Astrocyte (in vitro differentiated cells and primary cell): ENCODE measurements at regions not wholly inside any gene's neighbourhood (a gene's known extent, or its start where the extent isn't known, plus 50 kb on each side); places are given as distances from the start of the nearest gene placed in this dataset.

Experiments
- DNase-seq: peaks from one replicate; pipeline ENCODE4 v3.0.0-alpha.2; 2010; ENCODE audit warnings: low read depth
- FAIRE-seq: peaks from 2 replicates; lab custom pipeline; 2011; peaks lifted over from hg19 to GRCh38; lab: Jason Lieb, UNC
- H2AFZ ChIP-seq: 2 replicates; pipeline ENCODE4 v1.6.0; 2012; ENCODE audit warnings: low read depth, low read length, inconsistent platforms
- H3K27ac ChIP-seq: 2 replicates; pipeline ENCODE4 v1.5.1; 2011; ENCODE audit warnings: low read depth, low read length, inconsistent platforms
- H3K27me3 ChIP-seq: 2 replicates; pipeline ENCODE4 v1.6.0; 2011; ENCODE audit warnings: low read length, inconsistent platforms; ENCODE audit not compliant: insufficient read depth
- H3K36me3 ChIP-seq: 2 replicates; pipeline ENCODE4 v1.5.1; 2011; ENCODE audit warnings: low read length, inconsistent platforms; ENCODE audit not compliant: insufficient read depth
- H3K4me1 ChIP-seq: 2 replicates; pipeline ENCODE4 v1.5.1; 2011; ENCODE audit warnings: low read length, inconsistent platforms; ENCODE audit not compliant: insufficient read depth
- H3K4me2 ChIP-seq: 2 replicates; pipeline ENCODE4 v1.6.0; 2012; ENCODE audit warnings: low read length, inconsistent platforms
- H3K4me3 ChIP-seq: 2 replicates; pipeline ENCODE4 v1.5.1; 2011; ENCODE audit warnings: low read depth, mild to moderate bottlenecking, low read length, inconsistent platforms; ENCODE audit not compliant: insufficient read depth
- H3K79me2 ChIP-seq: 2 replicates; pipeline ENCODE4 v1.6.0; 2012; ENCODE audit warnings: mild to moderate bottlenecking, low read length, inconsistent platforms; ENCODE audit not compliant: insufficient read depth
- H3K9ac ChIP-seq: 2 replicates; pipeline ENCODE4 v1.6.0; 2012; ENCODE audit warnings: mild to moderate bottlenecking, low read length, inconsistent platforms
- H3K9me3 ChIP-seq: 2 replicates; pipeline ENCODE4 v1.5.1; 2012; ENCODE audit warnings: low read depth, mild to moderate bottlenecking, low read length, inconsistent platforms; ENCODE audit not compliant: insufficient read depth
- H4K20me1 ChIP-seq: 2 replicates; pipeline ENCODE4 v1.6.0; 2012; ENCODE audit warnings: low read length, inconsistent platforms; ENCODE audit not compliant: insufficient read depth
- H3K27ac Mint-ChIP-seq: one replicate; pipeline ENCODE4 v1.8.0; 2021; ENCODE audit warnings: mild to moderate bottlenecking, mixed read lengths; ENCODE audit not compliant: unreplicated experiment
- H3K27me3 Mint-ChIP-seq: one replicate; pipeline ENCODE4 v1.8.0; 2021; ENCODE audit warnings: low read depth, mixed read lengths; ENCODE audit not compliant: unreplicated experiment
- H3K36me3 Mint-ChIP-seq: one replicate; pipeline ENCODE4 v1.8.0; 2021; ENCODE audit warnings: low read depth, mixed read lengths; ENCODE audit not compliant: unreplicated experiment
- H3K4me1 Mint-ChIP-seq: one replicate; pipeline ENCODE4 v1.8.0; 2021; ENCODE audit warnings: low read depth, mixed read lengths; ENCODE audit not compliant: unreplicated experiment
- H3K4me3 Mint-ChIP-seq: one replicate; pipeline ENCODE4 v1.8.0; 2021; ENCODE audit warnings: mild to moderate bottlenecking, moderate library complexity, mixed read lengths; ENCODE audit not compliant: unreplicated experiment
- H3K9me3 Mint-ChIP-seq: one replicate; pipeline ENCODE4 v1.8.0; 2021; ENCODE audit warnings: mild to moderate bottlenecking, mixed read lengths; ENCODE audit not compliant: unreplicated experiment
- CTCF ChIP-seq: IDR thresholded peaks from 2 replicates; pipeline ENCODE4 v1.5.1; 2011; ENCODE audit warnings: low read depth, mild to moderate bottlenecking, inconsistent platforms, low read length, moderate library complexity; ENCODE audit not compliant: insufficient read depth
- EZH2 ChIP-seq: IDR thresholded peaks from 2 replicates; pipeline ENCODE4 v1.6.1; 2012; ENCODE audit warnings: mild to moderate bottlenecking, low read length, inconsistent platforms; ENCODE audit not compliant: insufficient read depth

GRCh38 chr6:91631227-91631626, 1044.4 kb upstream of the MAP3K7 start:
- Histone ChIP-seq H4K20me1 (no peaks in the 10 kb centered on the region), H3K4me1 (no peaks in the 10 kb centered on the region), H3K9ac (no peak overlapping the region), H3K79me2 (no peaks in the 10 kb centered on the region), H3K36me3 (no peaks in the 10 kb centered on the region), H3K27me3 (no peaks in the 10 kb centered on the region), H3K4me2 (no peak overlapping the region), H2AFZ (no peak overlapping the region), H3K4me3 (no peak overlapping the region), H3K27ac (no peak overlapping the region), H3K9me3 (no peaks in the 10 kb centered on the region)
- FAIRE-seq (no peak), DNase-seq (no peak)
- peaks cover 2% of the 10 kb centered on the region for H3K9me3 Mint-ChIP-seq
- H3K36me3 Mint-ChIP-seq, result no peaks in the 10 kb centered on the region
- peaks cover 11% of the 10 kb centered on the region for H3K4me1 Mint-ChIP-seq
- H3K4me3 Mint-ChIP-seq, result no peak overlapping the region
- no peak for TF ChIP-seq CTCF
- no peak for TF ChIP-seq EZH2
- no peak overlapping the region for H3K27ac Mint-ChIP-seq
- H3K27me3 Mint-ChIP-seq, result no peaks in the 10 kb centered on the region

DNA sequence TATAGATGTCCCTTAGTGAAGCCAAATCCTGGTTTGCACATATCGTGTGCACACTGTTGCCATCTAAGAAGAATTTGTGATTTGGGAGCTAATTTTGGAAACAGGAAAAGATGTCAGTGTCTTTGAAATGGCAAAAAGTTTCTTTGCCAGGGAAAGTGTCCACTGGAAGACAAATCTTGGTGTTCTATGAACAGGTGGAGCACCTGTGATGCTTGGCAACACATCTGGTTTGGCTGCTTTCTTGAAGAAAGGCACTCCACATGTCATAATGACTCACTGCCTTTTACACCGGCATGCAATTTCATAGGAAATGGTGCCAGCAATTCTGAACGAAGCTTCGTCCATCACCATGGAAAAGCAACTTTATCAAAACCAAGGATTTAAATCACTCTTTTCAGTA, 1040.0 kb upstream of the MAP3K7 start:
- H3K27me3 ChIP-seq, result no peaks in the 10 kb centered on the region
- H3K79me2 ChIP-seq, result no peaks in the 10 kb centered on the region
- no peak overlapping the region for H3K4me3 ChIP-seq
- TF ChIP-seq EZH2 (no peak), CTCF (no peak)
- H3K9ac ChIP-seq, result no peak overlapping the region
- no peaks in the 10 kb centered on the region for H3K36me3 ChIP-seq
- no peak overlapping the region for H3K4me2 ChIP-seq
- H3K4me1 ChIP-seq, result no peaks in the 10 kb centered on the region
- no peak overlapping the region for H3K27ac Mint-ChIP-seq
- H3K4me1 Mint-ChIP-seq, result no peaks in the 10 kb centered on the region
- no peaks in the 10 kb centered on the region for H4K20me1 ChIP-seq
- H3K4me3 Mint-ChIP-seq, result no peak overlapping the region
- no peak overlapping the region for H3K27ac ChIP-seq
- no peaks in the 10 kb centered on the region for H3K9me3 ChIP-seq
- DNase-seq (peak; percentile 3), FAIRE-seq (no peak)
- H2AFZ ChIP-seq, result no peak overlapping the region
- peaks cover 2% of the 10 kb centered on the region for H3K9me3 Mint-ChIP-seq
- H3K27me3 Mint-ChIP-seq, result no peaks in the 10 kb centered on the region
- H3K36me3 Mint-ChIP-seq, result no peaks in the 10 kb centered on the region

DNA sequence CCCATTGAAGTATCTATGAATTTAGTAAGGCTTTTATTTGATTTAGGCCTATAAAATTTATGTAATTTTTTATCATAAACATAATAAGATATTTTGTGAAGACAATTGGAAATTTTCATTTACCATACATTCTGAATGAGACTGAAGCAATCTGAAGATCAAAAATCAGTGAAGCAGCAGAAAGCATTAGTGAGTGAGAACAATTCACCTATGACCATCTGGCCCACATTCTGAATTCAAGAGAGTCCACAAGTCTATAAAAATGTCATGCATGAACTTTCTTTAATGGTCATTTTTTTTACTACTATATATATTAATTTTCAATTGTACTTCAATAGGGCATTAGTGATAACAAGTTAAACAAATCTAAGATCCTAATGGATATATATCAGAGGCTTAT, 1026.6 kb upstream of the MAP3K7 start:
- Mint-ChIP-seq H3K27ac (no peak overlapping the region), H3K4me1 (no peaks in the 10 kb centered on the region), H3K9me3 (peaks cover 2% of the 10 kb centered on the region), H3K36me3 (no peaks in the 10 kb centered on the region), H3K27me3 (no peaks in the 10 kb centered on the region), H3K4me3 (no peak overlapping the region)
- no peak for DNase-seq
- Histone ChIP-seq H3K4me3 (no peak overlapping the region), H3K27ac (no peak overlapping the region), H3K27me3 (no peaks in the 10 kb centered on the region), H3K36me3 (no peaks in the 10 kb centered on the region), H3K9ac (no peak overlapping the region), H3K4me1 (no peaks in the 10 kb centered on the region), H3K4me2 (no peak overlapping the region), H2AFZ (no peak overlapping the region), H4K20me1 (no peaks in the 10 kb centered on the region), H3K9me3 (no peaks in the 10 kb centered on the region), H3K79me2 (no peaks in the 10 kb centered on the region)
- TF ChIP-seq CTCF (no peak), EZH2 (no peak)
- no peak for FAIRE-seq
